IMR-90 (cell line): ENCODE measurements at regions not wholly inside any gene's neighbourhood (a gene's known extent, or its start where the extent isn't known, plus 50 kb on each side); places are given as distances from the start of the nearest gene placed in this dataset.

ENCODE experiments used
- ATAC-seq: fragments of 200-7000 bp; cut with Tn5 transposase; 2 replicates; pipeline ENCODE4 v1.9.1; 2020; ENCODE audit warnings: low read depth, mild to moderate bottlenecking, moderate library complexity
- BruUV-seq: library from RNA; stranded (reverse); fragments of 400-500 nt; replicated peaks from 2 replicates; lab custom pipeline; 2021; lab: Mats Ljungman, UMichigan
- CTCF ChIA-PET: fragments of 300-600 bp; formaldehyde crosslinking; extraction: SDS; loops from one replicate; lab custom pipeline; 2021; ENCODE audit warnings: antibody characterized with exemption; lab: Yijun Ruan, JAX
- POLR2A ChIA-PET: fragments of 300-600 bp; sonication (Branson Sonifier 250); formaldehyde crosslinking; loops from one replicate; lab custom pipeline; 2022; ENCODE audit warnings: antibody characterized with exemption; ENCODE audit not compliant: unreplicated experiment; lab: Charles Lee
- DNase-seq: peaks from one replicate; pipeline ENCODE4 v3.0.0; 2013
- H2AFZ ChIP-seq: replicated peaks from 2 replicates; pipeline ENCODE3; 2013; ENCODE audit warnings: low read length, mild to moderate bottlenecking; ENCODE audit not compliant: poor library complexity
- H2AK5ac ChIP-seq: 2 replicates; pipeline ENCODE4 v1.6.1; 2013; ENCODE audit warnings: low read depth, low read length, inconsistent platforms
- H2AK9ac ChIP-seq: replicated peaks from 2 replicates; pipeline ENCODE3; 2013; ENCODE audit warnings: mild to moderate bottlenecking, low read depth, low read length, moderate library complexity; ENCODE audit not compliant: poor library complexity
- H2BK120ac ChIP-seq: 2 replicates; pipeline ENCODE4 v1.6.1; 2013; ENCODE audit warnings: low read depth, low read length, inconsistent platforms
- H2BK15ac ChIP-seq: 3 replicates; pipeline ENCODE4 v1.6.1; 2013; ENCODE audit warnings: low read depth, low read length, inconsistent platforms
- H2BK20ac ChIP-seq: 2 replicates; pipeline ENCODE4 v1.6.1; 2013; ENCODE audit warnings: low read depth, mild to moderate bottlenecking, inconsistent platforms, low read length, moderate library complexity
- H2BK5ac ChIP-seq: 2 replicates; pipeline ENCODE4 v1.6.1; 2013; ENCODE audit warnings: mild to moderate bottlenecking, low read depth, low read length, inconsistent platforms; ENCODE audit not compliant: poor library complexity, severe bottlenecking
- H3K14ac ChIP-seq: replicated peaks from 2 replicates; pipeline ENCODE4 v1.6.1; 2013; ENCODE audit warnings: low read depth, low read length, inconsistent platforms
- H3K18ac ChIP-seq: 2 replicates; pipeline ENCODE4 v1.6.1; 2013; ENCODE audit warnings: low read depth, low read length, control low read depth
- H3K23ac ChIP-seq: 2 replicates; pipeline ENCODE4 v1.6.1; 2013; ENCODE audit warnings: low read depth, low read length, inconsistent platforms
- H3K27ac ChIP-seq: 2 replicates; pipeline ENCODE4 v1.5.1; 2013; ENCODE audit warnings: mild to moderate bottlenecking, control low read depth, low read length; ENCODE audit not compliant: insufficient read depth
- H3K27me3 ChIP-seq: 2 replicates; pipeline ENCODE4 v1.6.1; 2013; ENCODE audit warnings: low read length; ENCODE audit not compliant: control insufficient read depth, insufficient read depth
- H3K36me3 ChIP-seq: 2 replicates; pipeline ENCODE4 v1.6.1; 2013; ENCODE audit warnings: low read length, mixed read lengths; ENCODE audit not compliant: control insufficient read depth, insufficient read depth
- H3K4ac ChIP-seq: 2 replicates; pipeline ENCODE4 v1.6.1; 2013; ENCODE audit warnings: low read depth, low read length, inconsistent platforms
- H3K4me1 ChIP-seq: 2 replicates; pipeline ENCODE4 v1.6.1; 2013; ENCODE audit warnings: low read length, mixed read lengths; ENCODE audit not compliant: control insufficient read depth, insufficient read depth
- H3K4me2 ChIP-seq: 2 replicates; pipeline ENCODE4 v1.6.1; 2013; ENCODE audit warnings: low read depth, mild to moderate bottlenecking, control low read depth, low read length, moderate library complexity
- H3K4me3 ChIP-seq: 2 replicates; pipeline ENCODE4 v1.5.1; 2013; ENCODE audit warnings: low read depth, mild to moderate bottlenecking, control low read depth, low read length, moderate library complexity; ENCODE audit not compliant: insufficient read depth
- H3K56ac ChIP-seq: 2 replicates; pipeline ENCODE4 v1.6.1; 2013; ENCODE audit warnings: low read length, inconsistent platforms; ENCODE audit not compliant: insufficient read depth; ENCODE audit errors: extremely low read depth
- H3K79me1 ChIP-seq, 2 experiments: 2 replicates each; pipeline ENCODE4 v1.6.1; 2013; ENCODE audit warnings: low read length in 2 of 2, inconsistent platforms in 1 of 2, low read depth in 1 of 2
- H3K9ac ChIP-seq: 2 replicates; pipeline ENCODE4 v1.6.1; 2013; ENCODE audit warnings: low read depth, low read length, control low read depth
- H3K9me1 ChIP-seq: 2 replicates; pipeline ENCODE4 v1.6.1; 2013; ENCODE audit warnings: low read length, inconsistent platforms; ENCODE audit not compliant: insufficient read depth
- H3K9me3 ChIP-seq: 2 replicates; pipeline ENCODE4 v1.6.1; 2013; ENCODE audit warnings: low read length; ENCODE audit not compliant: control insufficient read depth, insufficient read depth
- H4K20me1 ChIP-seq: 2 replicates; pipeline ENCODE4 v1.6.1; 2013; ENCODE audit warnings: low read length, inconsistent platforms; ENCODE audit not compliant: insufficient read depth
- H4K5ac ChIP-seq: 2 replicates; pipeline ENCODE4 v1.6.1; 2013; ENCODE audit warnings: mild to moderate bottlenecking, low read depth, low read length, control low read depth
- H4K8ac ChIP-seq, 2 experiments: 2 replicates each; pipeline ENCODE4 v1.6.1; 2013; ENCODE audit warnings: low read depth in 2 of 2, low read length in 2 of 2, control low read depth in 1 of 2, inconsistent platforms in 1 of 2
- H4K91ac ChIP-seq: 2 replicates; pipeline ENCODE4 v1.6.1; 2013; ENCODE audit warnings: low read depth, low read length, inconsistent platforms; ENCODE audit not compliant: insufficient read depth
- MXI1 ChIP-seq: IDR thresholded peaks from 2 replicates; pipeline ENCODE4 v1.6.1; 2012; ENCODE audit warnings: low read depth, mild to moderate bottlenecking, low read length, moderate library complexity, borderline replicate concordance
- SMC3 ChIP-seq: fragments of 150-350 bp; IDR thresholded peaks from 2 replicates; pipeline ENCODE4 v1.6.1; 2016; ENCODE audit warnings: low read depth, mild to moderate bottlenecking, antibody characterized with exemption, low read length, moderate library complexity
- WGBS, 2 experiments: methylation state at CpG; one replicate each; pipeline versions ENCODE4 v1.1.5 to v1.1.7; 2013; ENCODE audit warnings: missing lambda C conversion rate in 2 of 2; ENCODE audit not compliant: insufficient read length in 1 of 2; ENCODE audit errors: extremely low coverage in 2 of 2; 5-methylcytosine and 5-hydroxymethylcytosine counted together
- dilution Hi-C: fragments of 300-500 bp; cut with HindIII; formaldehyde crosslinking; loops from one replicate; pipeline ENCODE4 v1.14.3; 2018; ENCODE audit warnings: low sequenced_read_pairs; ENCODE audit not compliant: unreplicated experiment
- in situ Hi-C: fragments of 300-500 bp; cut with MboI; formaldehyde crosslinking; loops from 3 replicates; pipeline ENCODE4 v1.14.3; 2019; ENCODE audit warnings: low sequenced_read_pairs, inconsistent platforms, mixed read lengths
- intact Hi-C: fragments of 100-400 bp; cut with micrococcal nuclease; formaldehyde crosslinking; loops from 2 replicates; pipeline ENCODE4 v1.10.0; 2022

GRCh38 chr14:89495718-89496117 lies 78.7 kb upstream of the FOXN3 start:
- Histone ChIP-seq H4K5ac (no peak overlapping the region), H3K18ac (no peak overlapping the region), H3K4me2 (no peak overlapping the region), H2BK20ac (no peak overlapping the region), H3K9ac (no peak overlapping the region), H4K20me1 (peaks cover 3% of the 10 kb centered on the region; the same call in 1 of the 2 replicates), H2AK5ac (no peak overlapping the region; the same call in 1 of the 2 replicates), H3K14ac (no peak overlapping the region), H2BK5ac (no peak overlapping the region), H3K9me3 (no peaks in the 10 kb centered on the region), H3K27me3 (no peaks in the 10 kb centered on the region), H3K9me1 (no peaks in the 10 kb centered on the region), H4K8ac (no peak overlapping the region), H2BK120ac (no peak overlapping the region), H3K4ac (no peak overlapping the region), H3K79me1 (peaks cover 11 to 19% of the 10 kb centered on the region in 2 experiments; a peak in 2 of 4 replicates), H2BK15ac (no peak overlapping the region), H3K56ac (no peak overlapping the region), H3K23ac (no peak overlapping the region), H3K36me3 (peaks cover 6% of the 10 kb centered on the region; the same call in 1 of the 2 replicates), H3K27ac (no peak overlapping the region), H2AFZ (no peak overlapping the region), H4K91ac (no peak overlapping the region), H2AK9ac (no peak overlapping the region), H3K4me1 (peaks cover 6% of the 10 kb centered on the region), H3K4me3 (no peak overlapping the region)
- no peak for ATAC-seq
- ChIA-PET CTCF (no interaction called here), POLR2A (no interaction called here)
- in situ Hi-C loops (no loop called here), dilution Hi-C loops (no loop called here), intact Hi-C loops (loop anchor here (10.0 kb wide), 2 partner anchors 419 to 451 kb away; no protein-coding TSS in a partner anchor)
- 94% methylated on average over 7 of the region's 8 CpGs; no CpG with 5 or more reads in 1 of the 2 experiments for WGBS, 2 experiments
- no peak for DNase-seq
- BruUV-seq = no TSS peak
- no peak for TF ChIP-seq MXI1
- TF ChIP-seq SMC3 = no peak
